Activated CD8-positive, alpha-beta memory T cell treated with anti-CD3 and anti-CD28 coated beads for 24 hours (primary cell): ENCODE measurements at regions not wholly inside any gene's neighbourhood (a gene's known extent, or its start where the extent isn't known, plus 50 kb on each side); places are given as distances from the start of the nearest gene placed in this dataset.
"Not testable (repeated sequence)": the region's sequence is repeated elsewhere in the genome, so short reads cannot be mapped to it uniquely, and the experiment has no call there.

Experiments
- DNase-seq: peaks from one replicate; pipeline ENCODE4 v3.0.0-alpha.2; 2020

DNA sequence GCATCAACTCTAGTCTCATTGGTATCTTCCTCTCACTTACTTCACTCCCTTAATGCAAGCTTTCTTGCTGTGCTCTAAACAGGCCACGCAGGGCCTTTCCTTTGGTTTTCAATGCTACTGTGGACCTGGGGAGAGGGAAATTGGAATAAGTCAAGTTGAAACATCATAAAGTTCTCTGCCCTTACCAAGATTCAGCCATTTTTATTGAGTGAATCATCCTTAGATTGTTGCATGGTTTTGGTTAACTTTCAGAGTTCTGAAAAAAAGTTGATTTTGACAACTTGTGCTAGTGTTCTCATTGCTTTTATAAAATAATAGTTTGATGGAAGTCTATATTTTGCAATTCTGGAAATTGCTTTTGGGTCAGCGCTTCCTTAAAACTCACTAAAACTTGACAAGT, 852.8 kb upstream of the ACVR2A start:
- DNase-seq = no peak

- no peak for DNase-seq
Measured at GRCh38 chr2:146990311-146991054, 854.3 kb upstream of the ACVR2A start.

GRCh38 chr2:146989741-146990140, 855.1 kb upstream of the ACVR2A start:
- DNase-seq = no peak

DNA sequence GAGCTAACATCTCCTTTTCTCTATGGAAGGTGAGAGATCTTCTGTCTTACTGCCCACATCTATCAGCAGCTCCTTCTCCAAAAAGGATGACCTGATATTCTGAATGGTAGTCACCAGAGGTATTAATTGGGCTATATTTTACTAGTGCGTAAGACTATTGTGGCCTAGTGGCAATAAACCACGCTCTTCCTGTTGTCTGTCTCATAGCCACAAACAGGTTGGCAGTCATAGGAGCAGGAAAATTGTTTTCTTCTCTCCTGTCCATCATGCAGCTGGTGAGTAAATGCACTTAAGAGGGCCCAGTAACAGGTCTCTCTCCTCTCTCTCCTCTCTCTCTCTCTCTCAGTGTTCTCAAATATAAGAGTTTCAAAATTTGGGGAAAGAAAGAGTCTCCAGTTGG, 856.8 kb upstream of the ACVR2A start:
- DNase-seq = no peak

DNA sequence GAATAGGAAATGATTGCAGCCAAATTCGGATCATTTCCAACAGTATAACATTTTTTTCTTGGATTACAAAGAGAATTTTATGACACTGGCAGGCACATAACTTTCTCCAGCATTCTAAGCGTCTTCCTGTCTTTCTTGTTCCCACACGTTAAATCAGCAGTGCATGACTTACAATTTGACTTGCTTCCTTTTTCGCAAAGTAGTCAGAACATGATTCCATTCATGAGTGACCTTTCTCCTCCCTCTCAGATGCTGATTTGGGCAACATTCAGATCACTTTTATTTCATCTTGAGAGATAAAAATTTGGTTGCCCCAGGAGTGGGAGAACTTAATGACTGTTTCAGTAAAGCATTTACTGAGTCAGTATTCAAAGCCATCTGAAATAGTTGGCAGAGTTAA, 858.7 kb upstream of the ACVR2A start:
- DNase-seq = no peak

GRCh38 chr2:146985753-146986152, 859.1 kb upstream of the ACVR2A start:
- no peak for DNase-seq

- DNase-seq = no peak
Measured at GRCh38 chr2:146984014-146984413, 860.8 kb upstream of the ACVR2A start.

- DNase-seq = no peak
Measured at GRCh38 chr2:146982393-146982846, 862.4 kb upstream of the ACVR2A start.

DNA sequence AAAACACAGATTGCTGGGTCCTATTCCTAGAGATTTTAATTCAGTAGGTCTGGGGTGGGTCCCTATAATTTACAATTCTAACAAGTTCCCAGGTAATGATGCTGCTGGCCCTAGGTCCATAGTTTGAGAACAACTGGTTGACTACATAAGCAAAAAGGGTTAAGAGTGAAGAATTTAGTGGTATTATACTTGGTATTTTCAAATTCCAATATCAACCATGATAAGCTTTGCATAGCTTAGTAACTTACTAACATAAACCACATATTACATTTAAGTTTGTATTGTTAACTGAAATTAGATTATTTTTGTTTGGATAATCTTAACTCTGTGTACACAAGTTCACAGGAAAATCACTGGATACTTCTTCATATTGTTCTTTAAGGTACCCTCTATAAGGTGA, 862.9 kb upstream of the ACVR2A start:
- no peak for DNase-seq

DNA sequence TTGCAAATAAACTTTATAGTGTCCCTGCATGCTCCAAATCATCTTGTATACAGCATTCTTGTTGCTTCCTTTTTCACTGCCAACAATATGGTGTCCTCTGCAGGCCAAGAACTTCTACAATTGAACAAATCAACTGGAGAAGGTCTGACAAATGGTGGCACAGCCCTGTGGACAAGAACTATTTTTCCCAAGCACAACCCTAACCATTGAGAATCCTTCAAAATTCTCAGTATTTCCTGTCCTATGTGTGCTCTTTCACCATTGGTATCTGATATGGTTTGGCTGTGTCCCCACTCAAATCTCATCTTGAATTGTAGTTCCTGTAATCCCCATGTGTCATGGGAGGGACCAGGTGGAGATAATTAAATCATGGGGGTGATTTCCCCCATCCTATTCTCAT, 865.1 kb upstream of the ACVR2A start:
- DNase-seq = no peak

GRCh38 chr2:146978577-146979555, 866.0 kb upstream of the ACVR2A start:
- DNase-seq = no peak

- DNase-seq = not testable (repeated sequence)
Measured at GRCh38 chr2:146970981-146971380, 873.8 kb upstream of the ACVR2A start.

DNA sequence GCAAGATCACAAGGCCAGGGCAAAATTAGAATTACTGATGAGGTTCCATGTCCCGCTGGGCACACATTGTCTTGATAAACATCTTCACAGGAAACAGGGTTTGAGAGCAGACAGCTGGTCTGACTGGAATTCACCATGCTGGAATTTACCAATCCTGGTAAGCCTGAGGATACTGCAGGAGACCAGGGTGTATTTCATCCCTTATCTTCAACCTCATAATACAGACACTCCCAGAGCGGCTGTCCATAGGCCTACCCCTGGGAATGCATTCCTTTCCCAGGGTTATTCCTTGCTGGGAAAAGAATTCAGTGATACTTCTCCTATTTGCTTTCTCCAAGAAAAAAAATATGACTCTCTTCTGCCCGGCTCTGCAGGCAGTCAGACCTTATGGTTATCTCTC, 875.1 kb upstream of the ACVR2A start:
- DNase-seq = not testable (repeated sequence)

DNA sequence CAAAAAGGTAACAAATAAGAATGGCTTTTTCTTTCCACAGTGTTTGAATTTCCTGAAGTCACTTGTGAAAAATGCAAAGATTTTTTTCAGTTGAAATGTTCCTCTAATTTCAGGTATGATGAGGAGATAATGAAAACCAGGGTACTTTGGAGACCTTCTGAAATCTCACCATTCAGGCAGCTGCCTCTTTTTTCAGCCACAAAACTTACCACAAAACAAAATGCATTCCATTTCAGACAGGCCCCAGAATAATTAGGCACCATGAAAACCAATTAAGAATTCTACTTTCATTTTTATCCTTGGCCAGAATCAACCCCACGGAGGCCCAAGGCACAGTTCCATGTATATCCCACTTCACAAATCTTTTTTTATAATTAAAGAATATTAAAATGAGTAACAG, 880.3 kb upstream of the ACVR2A start:
- no peak for DNase-seq

GRCh38 chr2:146954544-146954943, 890.3 kb upstream of the ACVR2A start:
- no peak for DNase-seq

- no peak for DNase-seq
Measured at GRCh38 chr2:146952696-146953095, 892.1 kb upstream of the ACVR2A start.

DNA sequence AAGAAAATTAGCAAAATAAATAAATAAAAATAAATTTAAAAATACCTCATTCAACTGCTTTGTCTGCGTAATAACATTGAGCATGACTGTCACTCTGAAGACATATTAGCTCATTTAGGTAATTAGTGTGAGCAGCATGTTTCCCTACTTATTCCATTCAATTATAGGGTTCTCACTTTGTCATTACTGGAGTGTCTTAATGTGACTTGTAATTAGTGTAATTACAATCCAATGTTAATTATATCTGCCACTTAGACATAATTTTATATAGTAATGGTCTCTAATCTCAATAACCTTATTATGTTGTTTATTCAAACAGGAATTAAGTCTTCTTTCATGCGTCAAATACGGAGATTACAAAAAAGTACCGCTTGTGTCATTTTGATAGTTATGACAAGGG, 893.9 kb upstream of the ACVR2A start:
- DNase-seq = no peak

GRCh38 chr2:146950361-146950760, 894.5 kb upstream of the ACVR2A start:
- no peak for DNase-seq

GRCh38 chr2:146949400-146949799, 895.4 kb upstream of the ACVR2A start:
- DNase-seq = no peak

DNA sequence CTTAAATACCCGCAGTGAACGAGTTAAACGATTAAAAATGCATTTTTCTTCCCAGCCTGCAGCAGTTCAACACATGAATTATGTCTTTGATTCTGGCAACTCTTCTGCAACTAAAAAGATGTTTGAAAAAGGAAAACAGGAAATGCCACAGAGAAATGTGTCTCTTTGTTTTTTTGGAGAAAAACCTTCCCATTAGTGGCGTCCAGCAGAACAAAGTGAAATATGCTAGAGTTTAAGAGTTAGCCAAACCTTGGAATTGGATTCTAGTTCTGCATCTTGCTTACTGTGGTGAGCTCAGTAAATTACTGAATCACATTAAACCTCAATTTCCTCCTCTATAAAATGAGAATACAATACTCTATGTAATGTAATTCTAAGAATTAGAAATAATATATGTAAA, 900.2 kb upstream of the ACVR2A start:
- no peak for DNase-seq

DNA sequence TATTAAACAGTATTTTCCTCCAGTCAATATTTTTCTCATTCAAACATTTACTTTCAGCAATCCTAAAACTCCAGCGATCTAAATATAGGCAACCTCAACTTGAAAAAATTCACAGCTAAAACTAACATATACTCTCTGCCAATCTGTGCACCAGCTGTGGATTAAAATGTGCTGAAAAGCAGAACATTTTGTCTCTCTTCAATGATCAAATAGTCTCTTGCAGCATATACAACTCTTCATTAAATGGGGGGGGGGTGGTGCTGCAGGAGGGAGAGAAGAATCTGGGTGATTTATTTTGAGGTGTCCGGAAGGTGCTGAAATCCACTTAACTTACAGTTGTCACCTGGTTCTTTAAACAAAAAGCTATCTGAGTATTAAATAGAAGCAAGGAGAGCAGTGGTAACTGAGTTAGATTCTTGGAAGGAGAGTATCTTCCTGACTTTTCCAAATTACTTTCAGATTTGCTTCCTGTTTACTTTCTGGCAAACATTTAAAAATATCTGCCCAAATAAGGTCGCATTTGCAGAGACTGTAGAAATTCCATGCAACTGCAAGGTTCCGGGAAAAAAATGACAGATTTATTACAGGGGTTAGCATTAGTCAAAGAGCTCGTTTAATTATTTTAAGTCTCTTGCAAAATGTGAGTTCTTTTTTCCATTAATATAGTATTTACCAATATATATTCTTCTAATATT, 904.7 kb upstream of the ACVR2A start:
- DNase-seq = no peak

GRCh38 chr2:146934921-146935320, 909.9 kb upstream of the ACVR2A start:
- no peak for DNase-seq

- no peak for DNase-seq
Measured at GRCh38 chr2:146931109-146931508, 913.7 kb upstream of the ACVR2A start.
